Activated CD8-positive, alpha-beta memory T cell treated with anti-CD3 and anti-CD28 coated beads, Interleukin-2, amount 50 U/mL, for 1 hour (primary cell): ENCODE measurements at regions not wholly inside any gene's neighbourhood (a gene's known extent, or its start where the extent isn't known, plus 50 kb on each side); places are given as distances from the start of the nearest gene placed in this dataset.
"Not testable (repeated sequence)": the region's sequence is repeated elsewhere in the genome, so short reads cannot be mapped to it uniquely, and the experiment has no call there.

ENCODE experiments used
- DNase-seq: peaks from one replicate; pipeline ENCODE4 v3.0.0-alpha.2; 2020; ENCODE audit errors: extremely low read depth

GRCh38 chr21:28084951-28085350 is 907.7 kb downstream of the LTN1 start:
- no peak for DNase-seq

- no peak for DNase-seq
Observed at GRCh38 chr21:28083350-28083749, 909.3 kb downstream of the LTN1 start.

DNA sequence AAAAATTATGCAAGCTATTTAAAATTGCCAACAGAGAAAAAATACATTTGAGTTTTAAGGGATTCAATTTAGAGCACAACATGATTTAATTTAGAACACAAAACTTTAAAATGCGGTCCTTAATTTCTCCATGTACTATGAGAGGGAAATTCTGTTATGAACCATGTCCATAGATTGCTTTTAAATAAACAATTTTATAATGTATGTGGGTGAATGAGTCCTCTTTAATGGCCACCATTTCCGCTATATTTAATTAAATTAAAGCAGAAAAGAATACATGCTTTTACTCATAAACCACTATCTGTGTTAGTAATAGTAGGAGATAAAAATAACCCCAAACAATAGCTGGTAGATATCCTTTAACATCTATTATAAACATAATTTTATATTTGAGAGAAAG is 914.6 kb downstream of the LTN1 start:
- no peak for DNase-seq

- no peak for DNase-seq
Observed at GRCh38 chr21:28074676-28075075, 918.0 kb downstream of the LTN1 start.

- DNase-seq: no peak
Observed at GRCh38 chr21:28072601-28073000, 920.1 kb downstream of the LTN1 start.

GRCh38 chr21:28069450-28069923 is 923.2 kb downstream of the LTN1 start:
- no peak for DNase-seq

DNA sequence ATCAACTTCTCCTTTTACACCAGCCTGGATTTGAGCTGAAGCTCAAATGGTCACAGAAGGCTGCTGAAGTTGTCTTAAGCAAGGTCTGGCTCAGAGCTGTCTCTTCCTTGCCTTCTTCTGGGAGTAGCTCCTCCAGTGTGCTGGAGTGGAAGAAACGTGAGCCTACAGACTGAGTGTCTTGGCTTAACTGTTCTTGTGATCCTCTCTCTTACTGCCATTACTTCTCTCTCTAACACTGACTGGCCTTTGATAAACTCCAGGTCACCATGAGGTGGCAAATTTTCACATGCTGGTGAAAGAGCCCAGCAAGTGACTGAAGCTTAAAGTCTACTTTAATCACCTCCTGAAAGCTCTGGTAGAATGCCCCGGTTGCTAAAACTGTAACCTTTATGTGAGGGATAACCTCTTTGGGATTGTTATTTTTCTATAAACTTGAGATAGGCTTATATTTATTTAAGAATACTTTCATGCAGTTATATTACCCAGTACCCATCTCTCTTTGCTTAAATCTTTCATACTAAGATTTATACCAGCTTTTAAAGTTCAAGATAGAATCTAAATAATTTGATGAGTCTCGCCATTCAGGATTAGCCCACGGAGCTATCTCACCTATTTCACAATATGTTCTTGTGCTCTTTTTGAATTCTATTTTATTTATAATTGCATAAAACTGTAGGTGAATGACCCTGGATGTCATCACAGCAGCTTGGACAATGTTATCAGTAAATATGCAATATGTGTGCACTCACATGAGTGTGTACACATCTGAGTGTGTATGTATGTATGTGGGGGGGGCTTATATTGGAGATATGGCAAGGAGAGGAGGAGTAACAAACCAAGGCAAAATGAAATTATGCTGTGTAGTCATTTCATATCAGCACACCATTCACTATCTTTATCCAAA is 924.0 kb downstream of the LTN1 start:
- DNase-seq: no peak

DNA sequence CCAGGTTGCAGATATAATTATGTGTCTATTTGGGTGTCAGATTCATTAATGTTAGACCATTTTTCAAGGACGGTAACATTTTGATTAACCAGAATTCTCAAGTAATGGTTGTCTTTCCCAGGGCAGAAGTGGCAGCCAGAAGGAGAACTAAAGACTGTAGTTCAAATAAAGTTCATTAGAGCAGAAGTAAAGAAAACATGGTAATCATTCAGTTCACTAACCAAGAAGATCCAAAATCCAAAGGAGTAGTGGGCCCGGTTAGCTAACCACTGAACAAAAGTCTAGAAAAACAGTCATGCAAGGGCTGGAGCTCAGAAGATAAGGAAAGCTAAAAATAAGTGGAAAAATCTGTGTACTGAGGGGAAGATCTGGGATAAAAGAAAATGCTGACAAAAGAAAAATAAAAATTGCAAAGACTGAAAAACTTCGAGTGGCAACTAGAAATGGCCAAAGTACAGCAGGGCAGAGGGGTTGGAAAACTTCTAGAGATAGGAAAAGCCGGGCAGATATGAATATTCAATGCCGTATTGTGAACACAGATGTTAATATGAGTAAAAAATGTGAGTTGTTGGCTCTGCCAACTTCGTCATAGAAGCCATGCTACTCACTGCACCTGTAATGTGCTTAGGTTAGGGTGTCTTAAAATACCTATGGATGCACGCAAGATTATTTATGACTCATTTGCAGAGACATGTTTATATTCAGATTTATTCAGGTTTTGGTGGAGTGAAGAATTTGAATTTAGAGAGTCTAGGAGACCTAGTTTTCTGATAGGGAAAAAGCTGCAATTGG is 925.9 kb downstream of the LTN1 start:
- no peak for DNase-seq

DNA sequence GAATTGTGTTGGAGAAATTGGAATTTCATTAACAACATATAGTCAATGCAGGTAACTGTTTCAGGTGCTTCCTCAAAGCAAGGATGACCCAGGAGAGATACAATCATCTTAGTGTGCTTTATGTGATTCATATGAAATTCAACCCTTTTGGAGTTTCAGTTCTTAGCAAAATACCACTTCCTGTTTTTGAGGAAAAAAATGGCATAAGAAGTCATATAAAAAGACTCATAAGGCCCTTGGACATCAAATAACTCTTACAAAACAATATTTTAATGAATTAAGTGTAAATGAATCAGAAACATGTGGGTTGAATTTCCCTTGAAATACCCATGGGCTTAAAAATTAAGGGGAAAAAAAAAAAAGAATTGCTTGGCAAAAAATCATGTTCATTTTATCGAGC is 926.6 kb downstream of the LTN1 start:
- no peak for DNase-seq

GRCh38 chr21:28063241-28064216 is 929.1 kb downstream of the LTN1 start:
- DNase-seq: no peak

- not testable (repeated sequence) for DNase-seq
Observed at GRCh38 chr21:28052956-28053355, 939.7 kb downstream of the LTN1 start.

GRCh38 chr21:28051649-28052048 is 941.0 kb downstream of the LTN1 start:
- DNase-seq: not testable (repeated sequence)

DNA sequence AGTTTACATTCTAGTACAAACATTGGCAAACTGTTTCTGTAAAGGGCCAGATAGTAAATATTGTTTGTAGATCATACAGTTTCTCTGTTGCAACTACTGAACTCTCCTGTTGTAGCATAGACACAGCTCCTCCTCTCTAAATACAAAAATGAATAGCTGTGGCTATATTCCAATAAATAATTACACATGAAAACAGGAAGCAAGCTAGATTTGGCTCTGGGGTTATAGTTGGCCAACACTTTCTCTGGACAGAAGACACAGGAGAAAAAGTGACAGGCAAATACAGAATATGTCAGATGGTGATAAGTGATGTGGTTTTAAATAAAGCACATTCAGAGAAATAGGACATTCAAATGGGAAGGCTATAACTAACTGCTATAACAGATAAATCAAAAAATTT is 957.0 kb downstream of the LTN1 start:
- DNase-seq: not testable (repeated sequence)

GRCh38 chr21:28034916-28035315 is 957.8 kb downstream of the LTN1 start:
- not testable (repeated sequence) for DNase-seq

DNA sequence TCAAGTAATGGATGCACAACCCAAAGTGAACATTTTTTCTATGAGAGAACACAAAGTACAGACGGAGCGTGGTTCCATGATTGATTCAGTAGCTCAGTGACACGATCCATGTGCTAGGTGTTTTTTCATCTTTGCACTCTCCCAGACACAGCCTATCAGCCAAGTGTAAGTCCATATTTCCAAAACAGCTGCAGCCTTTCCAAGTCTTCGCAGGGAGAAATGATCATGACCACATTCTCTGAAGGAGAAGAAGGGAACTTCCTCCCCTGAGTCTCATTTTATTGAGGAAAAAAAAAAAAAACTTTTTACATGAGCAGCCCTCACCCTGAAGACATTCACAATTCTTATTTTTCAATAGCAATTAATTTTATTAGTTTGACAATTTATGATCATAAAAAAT is 958.3 kb downstream of the LTN1 start:
- DNase-seq: not testable (repeated sequence)

GRCh38 chr21:28032652-28033051 is 960.0 kb downstream of the LTN1 start:
- DNase-seq: not testable (repeated sequence)

- DNase-seq: not testable (repeated sequence)
Observed at GRCh38 chr21:28031066-28031465, 961.6 kb downstream of the LTN1 start.

DNA sequence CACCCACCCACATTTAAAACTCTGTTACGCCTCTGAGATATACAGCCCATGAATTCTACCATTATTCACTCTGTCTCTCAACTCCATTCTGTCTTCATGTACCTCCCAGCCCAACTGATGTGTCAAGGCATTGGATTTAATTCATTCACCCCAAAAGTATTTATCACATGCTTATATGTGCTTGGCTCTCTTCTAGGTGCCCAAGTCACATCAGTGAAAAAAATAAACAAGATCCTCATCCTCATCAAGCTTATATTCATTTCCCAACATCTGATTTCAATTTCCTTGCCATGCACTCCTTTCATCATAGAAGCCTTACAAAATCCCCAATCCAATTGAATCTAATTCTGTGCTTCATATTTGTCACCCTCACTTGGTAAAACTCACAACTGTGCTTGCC is 967.6 kb downstream of the LTN1 start:
- DNase-seq: no peak

- DNase-seq: no peak
Observed at GRCh38 chr21:28018741-28019669, 973.7 kb downstream of the LTN1 start.

- no peak for DNase-seq
Observed at GRCh38 chr21:28018213-28018612, 974.5 kb downstream of the LTN1 start.
